GM21717 (cell line): ENCODE measurements at regions not wholly inside any gene's neighbourhood (a gene's known extent, or its start where the extent isn't known, plus 50 kb on each side); places are given as distances from the start of the nearest gene placed in this dataset.

ENCODE experiments used
- ATAC-seq: cut with Tn5 transposase; IDR thresholded peaks from one replicate; pipeline ENCODE4 v1.9.1; 2021; ENCODE audit warnings: mild to moderate bottlenecking, moderate library complexity; ENCODE audit not compliant: unreplicated experiment

- ATAC-seq, result peak; percentile 97
Observed at GRCh38 chr3:70120357-70120966, 120.9 kb downstream of the SAMMSON start.

- no peak for ATAC-seq
Observed at GRCh38 chr3:70127192-70127591, 127.7 kb downstream of the SAMMSON start.

GRCh38 chr3:70137366-70137765, 137.8 kb downstream of the SAMMSON start:
- ATAC-seq, result no peak

GRCh38 chr3:70138606-70139005, 139.1 kb downstream of the SAMMSON start:
- ATAC-seq, result no peak
